Aorta (tissue), 5 donors: ENCODE measurements at regions not wholly inside any gene's neighbourhood (a gene's known extent, or its start where the extent isn't known, plus 50 kb on each side); places are given as distances from the start of the nearest gene placed in this dataset.

Experiments used
- ATAC-seq: fragments of 200-7000 bp; cut with Tn5 transposase; one replicate; pipeline ENCODE4 v1.9.1; 2022; ENCODE audit warnings: moderate library complexity; ENCODE audit not compliant: low FRiP score
- DNase-seq, 2 donors: peaks; one replicate each; pipeline ENCODE4 v3.0.0-alpha.2; 2020
- H3K27ac ChIP-seq, 2 donors: one replicate each; pipeline ENCODE4 v1.5.1; 2013; ENCODE audit warnings: low read length in 2 of 2, mild to moderate bottlenecking in 2 of 2, moderate library complexity in 2 of 2, control low read depth in 1 of 2, inconsistent platforms in 1 of 2, low read depth in 1 of 2
- H3K27me3 ChIP-seq, 2 donors: one replicate each; pipeline ENCODE4 v1.6.1; 2013; ENCODE audit warnings: control low read depth in 1 of 2, low read length in 1 of 2, mild to moderate bottlenecking in 1 of 2, moderate library complexity in 1 of 2; ENCODE audit not compliant: insufficient read depth in 2 of 2, control insufficient read depth in 1 of 2
- H3K36me3 ChIP-seq, 2 donors: one replicate each; pipeline ENCODE4 v1.6.1; 2013; ENCODE audit warnings: control low read depth in 1 of 2, low read length in 1 of 2, mild to moderate bottlenecking in 1 of 2; ENCODE audit not compliant: insufficient read depth in 2 of 2, control insufficient read depth in 1 of 2
- H3K4me1 ChIP-seq, 2 donors: one replicate each; pipeline ENCODE4 v1.6.1; 2013; ENCODE audit warnings: low read length in 2 of 2, control low read depth in 1 of 2, mild to moderate bottlenecking in 1 of 2, moderate library complexity in 1 of 2; ENCODE audit not compliant: insufficient read depth in 2 of 2, control insufficient read depth in 1 of 2
- H3K4me3 ChIP-seq, 2 donors: one replicate each; pipeline ENCODE4 v1.5.1; 2013; ENCODE audit warnings: low read length in 2 of 2, control low read depth in 1 of 2, mild to moderate bottlenecking in 1 of 2
- H3K9me3 ChIP-seq: one replicate; pipeline ENCODE4 v1.6.1; 2013; ENCODE audit warnings: mild to moderate bottlenecking, low read length; ENCODE audit not compliant: control insufficient read depth
- WGBS, 2 donors: extraction: QIAGEN DNeasy Blood & Tissue Kit; methylation state at CpG; one replicate each; pipeline ENCODE4 v1.1.7; 2013; 5-methylcytosine and 5-hydroxymethylcytosine counted together
- intact Hi-C, 2 donors: fragments of 100-400 bp; cut with DNase I; formaldehyde crosslinking; loops; one replicate each; pipeline versions ENCODE4 v1.14.2 to v1.15.0; 2022
- donor health status: healthy with polysubstance abuse.
- donor health status: Bipolar disorder and iron deficiency.
- donor health status: DM: no; HTN: no; CAD: no.
- donor health status: DM: no; HTN: no; CAD: no.
- donor health status: DM: yes; HTN: yes; CAD: no.

DNA sequence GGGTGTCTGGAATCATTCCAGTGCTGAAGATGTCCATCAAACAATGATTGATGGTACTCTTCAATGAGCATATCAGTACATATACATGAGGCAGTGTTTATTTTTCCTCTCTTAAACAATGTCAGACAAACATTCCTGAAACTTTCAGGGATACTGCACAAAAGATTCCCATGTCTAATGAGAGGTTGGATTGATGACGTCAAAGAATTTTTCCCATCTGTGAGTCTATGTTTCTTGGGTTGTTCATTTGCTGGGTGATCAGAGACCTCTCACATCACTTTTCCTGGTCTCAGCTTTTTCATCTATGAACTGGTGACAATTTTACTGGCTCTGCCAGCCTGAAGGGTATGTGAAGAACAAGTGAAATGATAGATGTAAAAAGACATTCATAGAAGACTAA is 325.5 kb downstream of the EN1 start:
- H3K9me3 ChIP-seq: peaks cover 3% of the 10 kb centered on the region
- no peak overlapping the region for H3K27ac ChIP-seq
- no peaks in the 10 kb centered on the region for H3K27me3 ChIP-seq
- no peak for ATAC-seq
- H3K4me3 ChIP-seq: no peak overlapping the region
- H3K4me1 ChIP-seq: no peaks in the 10 kb centered on the region
- DNase-seq: no peak
- 76 to 80% methylated on average over 1 of the region's 1 CpG for WGBS, 2 donors
- intact Hi-C loops: no loop called here
- H3K36me3 ChIP-seq: no peaks in the 10 kb centered on the region

- Histone ChIP-seq H3K9me3 (peaks cover 2% of the 10 kb centered on the region), H3K36me3 (no peaks in the 10 kb centered on the region), H3K27me3 (no peaks in the 10 kb centered on the region), H3K4me1 (no peaks in the 10 kb centered on the region), H3K27ac (no peak overlapping the region), H3K4me3 (no peak overlapping the region)
- intact Hi-C loops: no loop called here
- WGBS, 2 donors: 84 to 92% methylated on average over 3 of the region's 3 CpGs
- ATAC-seq (no peak), DNase-seq (no peak)
Measured at GRCh38 chr2:118521272-118521671, 326.2 kb downstream of the EN1 start.

DNA sequence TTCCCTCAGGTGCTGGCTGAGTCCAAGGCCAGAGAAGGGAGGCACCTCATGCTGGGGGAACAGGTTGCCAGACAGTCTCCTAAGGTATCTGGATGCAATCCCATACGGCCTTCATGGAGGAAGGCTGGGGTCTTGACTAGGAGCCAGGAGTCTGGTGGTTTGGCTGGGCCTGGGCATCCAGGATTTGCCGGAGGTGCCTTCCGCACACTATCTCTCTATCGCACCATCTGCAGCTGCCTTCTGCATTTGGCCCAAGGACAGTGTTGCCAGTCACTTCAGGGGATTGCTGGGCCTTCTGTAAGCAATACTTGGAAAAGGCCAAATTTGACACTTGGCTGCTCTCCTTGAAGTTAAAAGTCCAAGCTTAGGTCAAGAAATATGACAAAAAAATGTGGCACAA is 327.2 kb downstream of the EN1 start:
- intact Hi-C loops: no loop called here
- WGBS, 2 donors: 73 to 79% methylated on average over 4 of the region's 4 CpGs
- Histone ChIP-seq H3K27ac (no peak overlapping the region), H3K36me3 (no peaks in the 10 kb centered on the region), H3K4me3 (no peak overlapping the region), H3K4me1 (no peaks in the 10 kb centered on the region), H3K9me3 (peaks cover 2% of the 10 kb centered on the region), H3K27me3 (no peaks in the 10 kb centered on the region)
- DNase-seq: no peak
- no peak for ATAC-seq

GRCh38 chr2:118519511-118519910 is 327.9 kb downstream of the EN1 start:
- DNase-seq: no peak
- no peaks in the 10 kb centered on the region for H3K4me1 ChIP-seq
- H3K27me3 ChIP-seq: no peaks in the 10 kb centered on the region
- H3K9me3 ChIP-seq: peaks cover 2% of the 10 kb centered on the region
- no peak for ATAC-seq
- no peaks in the 10 kb centered on the region for H3K36me3 ChIP-seq
- H3K27ac ChIP-seq: no peak overlapping the region
- no peak overlapping the region for H3K4me3 ChIP-seq
- intact Hi-C loops: no loop called here

DNA sequence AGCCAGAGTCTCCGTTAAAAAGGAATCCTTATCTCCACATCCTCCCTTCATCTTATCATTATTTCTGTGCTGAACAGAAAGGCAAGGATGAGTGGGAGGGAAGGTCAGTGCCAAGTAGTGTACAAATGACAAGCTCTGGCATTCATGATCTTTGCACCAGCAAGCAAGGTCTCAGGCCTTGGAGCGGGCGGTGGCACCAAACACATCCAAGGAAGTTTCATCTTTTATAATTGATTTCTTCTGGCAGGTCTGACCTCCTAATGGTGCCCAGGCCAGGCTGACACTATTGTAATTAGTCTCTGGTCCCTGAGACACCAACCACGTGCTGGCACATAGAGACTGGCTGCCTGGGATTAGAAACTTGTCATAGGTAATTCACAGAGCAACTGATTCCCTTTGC is 336.6 kb downstream of the EN1 start:
- no peaks in the 10 kb centered on the region for H3K27me3 ChIP-seq
- H3K36me3 ChIP-seq: no peaks in the 10 kb centered on the region
- intact Hi-C loops: no loop called here
- ATAC-seq: no peak
- H3K4me1 ChIP-seq: no peaks in the 10 kb centered on the region
- H3K9me3 ChIP-seq: no peaks in the 10 kb centered on the region
- 62 to 66% methylated on average over 4 of the region's 4 CpGs for WGBS, 2 donors
- no peak overlapping the region for H3K27ac ChIP-seq
- H3K4me3 ChIP-seq: no peak overlapping the region
- DNase-seq: no peak

DNA sequence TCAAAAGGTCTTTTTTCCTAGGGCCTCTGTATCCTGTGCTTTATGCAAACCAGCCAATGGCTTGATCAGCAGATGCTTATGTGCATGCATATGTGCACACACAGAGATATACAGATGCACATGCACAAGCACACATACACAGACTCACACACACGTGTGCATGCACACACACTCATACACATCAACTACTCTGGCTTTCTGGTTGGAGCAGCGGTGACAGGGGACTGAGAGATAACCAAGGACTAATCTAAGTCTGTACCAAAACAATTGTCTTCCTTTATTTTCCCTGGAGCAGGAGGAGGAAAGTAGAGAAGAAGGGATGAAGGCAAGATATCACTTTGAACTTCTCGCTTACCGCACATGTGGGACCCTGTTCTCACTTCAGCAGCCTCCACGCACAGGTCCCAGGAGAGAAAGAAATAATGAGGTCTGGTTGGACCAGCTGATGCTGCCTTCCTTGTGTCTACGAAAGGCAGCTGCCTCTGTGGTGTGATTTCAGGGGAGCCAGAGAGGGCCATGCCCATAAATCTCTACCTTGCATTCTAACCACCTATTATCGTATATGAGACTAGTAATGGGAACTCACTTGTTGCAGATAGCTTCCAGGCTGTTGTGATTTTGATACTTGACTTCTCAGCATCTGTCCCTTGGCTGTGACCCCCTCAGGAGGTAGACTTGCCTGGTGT is 338.0 kb downstream of the EN1 start:
- Histone ChIP-seq H3K9me3 (no peaks in the 10 kb centered on the region), H3K27ac (no peak overlapping the region), H3K36me3 (no peaks in the 10 kb centered on the region), H3K4me3 (no peak overlapping the region), H3K4me1 (no peaks in the 10 kb centered on the region), H3K27me3 (no peaks in the 10 kb centered on the region)
- intact Hi-C loops: no loop called here
- ATAC-seq: no peak
- WGBS, 2 donors: 76 to 77% methylated on average over 7 of the region's 7 CpGs
- no peak for DNase-seq

DNA sequence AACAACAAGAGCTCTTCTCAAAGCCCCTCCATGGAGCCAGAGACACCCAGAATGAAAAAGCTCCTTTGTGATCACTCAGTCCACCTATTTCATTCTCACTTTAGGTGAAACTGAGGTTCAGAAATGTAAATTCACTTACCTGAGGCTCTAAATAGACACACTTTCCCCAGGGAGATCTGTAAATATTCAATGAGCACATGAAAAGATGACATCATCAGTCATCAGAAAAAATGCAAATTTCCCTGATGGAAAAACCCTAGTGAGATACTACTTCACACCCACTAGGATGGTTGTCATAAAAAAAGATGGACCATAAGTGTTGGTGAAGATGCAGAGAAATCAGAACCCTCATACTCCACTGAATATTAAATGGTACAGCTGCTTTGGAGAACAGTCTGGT is 339.2 kb downstream of the EN1 start:
- no peak for ATAC-seq
- no peak overlapping the region for H3K4me3 ChIP-seq
- intact Hi-C loops: no loop called here
- H3K9me3 ChIP-seq: no peaks in the 10 kb centered on the region
- no peak for DNase-seq
- no peaks in the 10 kb centered on the region for H3K27me3 ChIP-seq
- H3K27ac ChIP-seq: no peak overlapping the region
- H3K36me3 ChIP-seq: no peaks in the 10 kb centered on the region
- no peaks in the 10 kb centered on the region for H3K4me1 ChIP-seq

- Histone ChIP-seq H3K9me3 (no peaks in the 10 kb centered on the region), H3K36me3 (no peaks in the 10 kb centered on the region), H3K4me3 (no peak overlapping the region), H3K27ac (no peak overlapping the region), H3K27me3 (no peaks in the 10 kb centered on the region), H3K4me1 (no peaks in the 10 kb centered on the region)
- 82 to 86% methylated on average over 2 of the region's 2 CpGs for WGBS, 2 donors
- ATAC-seq (no peak), DNase-seq (no peak)
- intact Hi-C loops: no loop called here
Measured at GRCh38 chr2:118505436-118505835, 342.0 kb downstream of the EN1 start.

DNA sequence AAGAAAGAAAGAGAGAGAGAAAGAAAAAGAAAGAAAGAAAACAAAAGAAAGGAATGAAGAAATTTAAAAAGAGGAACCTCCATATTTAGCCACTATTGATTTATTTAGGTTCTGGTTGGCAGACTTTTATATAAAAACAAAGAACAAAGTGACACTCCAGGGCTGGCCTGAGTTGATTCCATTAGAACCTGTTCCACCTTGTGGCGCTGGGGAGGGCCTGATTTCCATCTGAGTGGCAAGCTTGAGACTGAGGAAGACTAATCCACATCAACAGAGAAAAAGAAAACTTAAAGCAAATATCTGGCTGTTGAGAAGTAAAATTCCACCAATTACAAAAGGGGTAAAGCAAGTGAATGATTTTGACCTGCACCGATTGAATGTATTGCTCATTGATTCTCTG is 345.3 kb downstream of the EN1 start:
- intact Hi-C loops: no loop called here
- Histone ChIP-seq H3K4me1 (no peaks in the 10 kb centered on the region), H3K36me3 (no peaks in the 10 kb centered on the region), H3K4me3 (no peak overlapping the region), H3K27me3 (no peaks in the 10 kb centered on the region), H3K9me3 (no peaks in the 10 kb centered on the region), H3K27ac (no peak overlapping the region)
- ATAC-seq (no peak), DNase-seq (no peak)
- 76 to 79% methylated on average over 2 of the region's 2 CpGs for WGBS, 2 donors
